ENCODE measurements at regions not wholly inside any gene's neighbourhood (a gene's known extent, or its start where the extent isn't known, plus 50 kb on each side); places are given as distances from the start of the nearest gene placed in this dataset.
A peak's percentile ranks its signal among the peaks of the same experiment; 100 is the strongest.
"Not testable (repeated sequence)": the region's sequence is repeated elsewhere in the genome, so short reads cannot be mapped to it uniquely, and the experiment has no call there.

GRCh38 chr2:59190518-59190917 is 949.4 kb upstream of the FANCL start:
- no peak for DNase-seq

- DNase-seq, result no peak
These were observed 943.3 kb upstream of the FANCL start for GRCh38 chr2:59184276-59185020.

GRCh38 chr2:59183070-59183469 is 941.9 kb upstream of the FANCL start:
- no peak for DNase-seq

- peak; percentile 50 for DNase-seq
These were observed 941.1 kb upstream of the FANCL start for GRCh38 chr2:59182249-59182648.

GRCh38 chr2:59181347-59181746 is 940.2 kb upstream of the FANCL start:
- DNase-seq, result no peak

- no peak for DNase-seq
These were observed 939.5 kb upstream of the FANCL start for GRCh38 chr2:59180621-59181020.

GRCh38 chr2:59180111-59180510 is 939.0 kb upstream of the FANCL start:
- DNase-seq, result no peak

- no peak for DNase-seq
These were observed 936.6 kb upstream of the FANCL start for GRCh38 chr2:59177748-59178147.

- no peak for DNase-seq
These were observed 935.6 kb upstream of the FANCL start for GRCh38 chr2:59176737-59177136.

- no peak for DNase-seq
These were observed 933.6 kb upstream of the FANCL start for GRCh38 chr2:59174536-59175243.

GRCh38 chr2:59173325-59173724 is 932.2 kb upstream of the FANCL start:
- no peak for DNase-seq

- no peak for DNase-seq
These were observed 929.9 kb upstream of the FANCL start for GRCh38 chr2:59171019-59171418.

- no peak for DNase-seq
These were observed 927.6 kb upstream of the FANCL start for GRCh38 chr2:59168766-59169165.

GRCh38 chr2:59167514-59167913 is 926.4 kb upstream of the FANCL start:
- DNase-seq, result no peak

- DNase-seq, result not testable (repeated sequence)
These were observed 916.8 kb upstream of the FANCL start for GRCh38 chr2:59157908-59158307.

GRCh38 chr2:59151805-59152204 is 910.7 kb upstream of the FANCL start:
- no peak for DNase-seq

GRCh38 chr2:59150217-59150849 is 909.2 kb upstream of the FANCL start:
- no peak for DNase-seq

- DNase-seq, result no peak
These were observed 908.1 kb upstream of the FANCL start for GRCh38 chr2:59149271-59149670.

- no peak for DNase-seq
These were observed 871.1 kb upstream of the FANCL start for GRCh38 chr2:59112258-59112657.

- DNase-seq, result no peak
These were observed 855.8 kb upstream of the FANCL start for GRCh38 chr2:59096973-59097372.

- DNase-seq, result no peak
These were observed 852.4 kb upstream of the FANCL start for GRCh38 chr2:59093571-59093970.

GRCh38 chr2:59084326-59084725 is 843.2 kb upstream of the FANCL start:
- no peak for DNase-seq

- no peak for DNase-seq
These were observed 842.1 kb upstream of the FANCL start for GRCh38 chr2:59083075-59083828.

Data from amniotic stem cell (primary cell).